ENCODE measurements at regions not wholly inside any gene's neighbourhood (a gene's known extent, or its start where the extent isn't known, plus 50 kb on each side); places are given as distances from the start of the nearest gene placed in this dataset.

DNA sequence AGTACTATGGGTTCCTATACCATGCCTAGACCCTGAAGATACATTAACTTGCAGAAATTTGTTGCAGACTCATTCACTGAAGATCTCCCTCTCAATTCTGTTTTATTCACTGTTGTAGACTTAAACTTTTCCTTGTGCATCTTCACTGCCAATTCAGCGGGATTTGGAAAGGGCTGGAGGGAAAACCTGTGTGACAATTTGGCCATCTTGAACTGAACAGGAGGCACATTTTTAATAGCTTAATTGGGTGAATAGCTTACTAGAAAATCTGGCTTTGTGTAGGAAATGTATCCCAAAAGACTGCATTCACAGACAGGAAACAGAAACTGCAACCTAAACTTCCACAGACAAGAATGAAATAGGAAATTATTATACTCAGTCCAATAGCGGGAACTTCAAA, 512.3 kb downstream of the XIRP2 start:
- no peak for DNase-seq (ENCODE audit: low read depth in 4 of 4, low spot score in 3 of 4)

DNA sequence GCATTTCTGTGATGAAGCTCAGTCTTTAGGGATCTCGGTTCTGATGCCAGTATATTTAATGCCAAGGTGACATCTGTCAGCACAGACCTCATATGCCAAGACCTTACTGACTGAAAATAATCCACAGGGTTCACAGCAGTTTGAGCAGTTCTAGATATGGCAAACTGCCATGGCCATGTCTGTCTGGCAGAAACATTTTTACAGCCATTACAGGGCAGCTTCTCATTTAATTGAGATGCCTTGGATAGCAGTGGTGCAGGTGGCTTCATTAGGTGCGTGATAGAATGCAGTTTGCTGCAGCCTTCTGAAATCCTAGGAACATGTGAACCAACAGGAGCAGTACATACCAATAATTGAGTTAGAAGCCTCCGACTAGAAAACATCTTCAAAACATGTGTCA, 510.6 kb downstream of the XIRP2 start:
- DNase-seq (ENCODE audit: low read depth in 4 of 4, low spot score in 3 of 4), result no peak

DNA sequence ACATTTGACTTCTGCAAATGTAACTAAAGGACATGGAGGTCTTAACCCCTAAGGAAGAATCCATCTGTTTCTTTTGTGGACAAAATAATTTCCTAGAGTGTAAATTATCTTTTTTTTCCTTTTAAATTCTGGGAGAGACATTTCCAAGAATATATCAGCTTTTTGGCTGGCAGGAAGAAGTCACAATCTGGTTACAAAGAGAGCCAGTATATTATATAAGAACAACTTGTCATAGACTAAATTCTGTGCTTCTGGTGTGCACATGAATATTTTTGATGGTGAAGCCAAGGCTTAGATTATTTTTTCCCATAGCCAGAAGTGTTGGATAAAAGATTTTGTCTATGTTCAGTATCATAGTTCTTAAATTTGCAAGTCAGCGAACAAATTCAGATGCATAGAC, 500.6 kb downstream of the XIRP2 start:
- DNase-seq (ENCODE audit: low read depth in 4 of 4, low spot score in 3 of 4), result no peak

DNA sequence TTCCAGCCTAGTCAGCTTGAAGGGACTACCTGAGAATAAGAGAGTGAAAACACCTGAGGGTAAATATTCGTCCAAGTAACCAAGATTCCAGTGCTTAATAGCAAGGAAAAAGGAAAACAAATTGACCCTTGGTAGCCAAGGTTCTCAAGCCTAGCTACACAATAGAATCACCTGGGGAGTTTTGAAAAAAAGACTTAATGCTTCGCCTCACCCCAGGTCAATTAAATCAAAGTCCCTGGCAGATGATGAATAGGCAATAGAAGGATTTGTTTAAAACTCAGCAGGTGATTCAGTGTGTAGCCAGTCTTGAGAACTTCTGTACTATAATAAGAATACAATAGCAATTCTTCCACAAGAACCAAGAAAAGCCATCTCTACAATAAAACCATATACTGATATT, 500.2 kb downstream of the XIRP2 start:
- DNase-seq (ENCODE audit: low read depth in 4 of 4, low spot score in 3 of 4), result no peak

DNA sequence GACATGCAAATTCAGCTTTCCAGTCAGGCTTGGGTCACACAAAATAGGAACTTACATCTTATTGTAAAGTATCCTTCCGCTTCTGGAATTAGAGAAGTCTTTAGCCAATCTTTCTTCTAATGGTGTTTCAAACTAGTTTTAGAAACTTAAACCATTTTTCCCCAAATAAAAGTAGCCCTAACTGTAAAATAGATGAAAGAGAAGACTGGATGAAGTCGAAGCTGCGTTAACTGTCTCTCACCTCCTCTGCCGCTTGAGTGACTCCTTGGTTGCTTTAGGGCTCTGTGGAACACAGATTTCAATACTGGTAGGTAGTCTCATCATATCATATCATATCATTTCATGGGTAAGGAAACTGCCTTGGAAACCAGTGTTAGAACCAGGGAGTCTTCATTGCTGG, 498.4 kb downstream of the XIRP2 start:
- no peak for DNase-seq (ENCODE audit: low read depth in 4 of 4, low spot score in 3 of 4)

DNA sequence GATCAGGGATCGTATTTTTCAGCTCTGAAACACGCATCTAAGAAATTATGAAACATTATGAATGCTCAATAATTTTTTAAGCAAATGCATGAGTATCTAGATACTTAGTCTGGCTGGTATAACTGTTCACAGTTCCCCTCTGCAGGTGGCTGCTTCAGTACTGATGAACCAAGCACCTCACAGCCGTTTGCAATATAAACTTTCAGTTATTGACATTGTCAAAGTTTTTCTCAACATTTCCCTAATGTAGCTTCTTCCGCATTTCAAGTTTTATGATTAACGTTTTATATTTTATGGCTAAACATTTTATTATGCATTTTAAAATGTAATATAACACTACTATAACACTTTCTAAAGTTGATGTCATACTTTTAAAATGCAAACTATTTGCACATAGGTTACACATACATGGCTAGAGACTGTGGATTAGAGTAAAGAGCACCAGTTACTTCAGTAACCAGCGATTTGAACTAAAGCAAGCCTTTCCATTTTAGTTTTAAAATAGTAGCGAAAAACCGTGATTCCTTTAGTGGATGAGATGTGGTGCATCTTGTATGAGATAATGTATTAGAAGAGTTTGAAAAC, 495.4 kb downstream of the XIRP2 start:
- DNase-seq (ENCODE audit: low read depth in 4 of 4, low spot score in 3 of 4), result no peak

DNA sequence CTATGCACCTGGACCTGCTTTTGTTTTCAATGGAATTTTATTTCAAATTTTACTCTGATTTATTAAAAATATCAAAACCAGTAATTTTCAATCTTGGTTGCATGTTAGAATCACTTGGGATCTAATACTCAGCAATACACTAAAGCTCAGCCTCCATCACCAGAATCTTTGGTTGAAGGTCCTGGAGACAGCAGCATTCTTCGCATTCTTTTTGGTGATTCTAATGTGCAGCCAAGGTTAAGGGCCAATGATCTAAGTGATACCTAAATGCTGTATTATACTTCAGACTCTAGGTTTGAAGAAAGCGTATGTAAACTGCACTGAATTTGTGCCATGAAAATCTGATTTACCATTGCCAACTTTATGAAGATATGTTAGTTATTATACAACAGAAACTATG, 493.1 kb downstream of the XIRP2 start:
- no peak for DNase-seq (ENCODE audit: low read depth in 4 of 4, low spot score in 3 of 4)

DNA sequence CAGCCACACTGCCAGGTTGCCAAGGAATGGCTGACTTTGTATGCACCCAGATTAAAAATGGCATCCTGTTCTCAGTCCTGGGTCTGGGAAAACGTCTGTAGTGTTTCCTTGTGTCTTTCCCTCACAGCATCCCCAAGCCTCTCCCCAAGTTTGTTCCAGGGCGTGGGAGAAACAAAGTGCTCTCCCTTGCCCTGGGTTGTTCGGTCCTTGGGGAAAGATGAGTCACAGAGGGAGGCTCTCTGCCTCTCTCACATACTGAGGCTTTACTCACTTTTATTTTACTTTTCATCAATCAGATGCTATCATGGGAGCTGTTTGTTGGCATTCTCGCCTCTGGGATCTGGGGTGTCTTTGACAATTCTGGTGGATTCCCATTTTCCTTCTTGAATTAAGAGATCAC, 492.3 kb downstream of the XIRP2 start:
- DNase-seq (ENCODE audit: low read depth in 4 of 4, low spot score in 3 of 4), result no peak

DNA sequence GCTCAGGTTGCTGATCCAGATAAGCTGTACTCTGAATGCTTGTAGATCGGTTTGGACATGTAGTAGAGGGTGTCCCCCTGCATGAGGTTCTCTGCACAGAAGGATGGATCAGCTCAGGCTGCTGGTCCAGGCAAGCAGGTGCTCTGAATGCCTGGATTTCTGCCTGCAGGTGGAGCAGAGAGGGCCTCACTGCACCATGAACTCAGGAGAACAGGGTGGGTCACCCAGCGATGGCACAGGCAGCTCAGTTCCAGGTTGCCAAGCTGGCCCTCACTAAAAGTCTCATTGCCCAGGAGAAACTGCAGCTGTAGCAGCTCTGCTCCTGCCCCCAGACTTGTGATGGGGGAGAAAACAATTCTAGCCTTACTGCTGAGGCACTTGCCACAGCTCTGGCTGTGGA, 491.8 kb downstream of the XIRP2 start:
- DNase-seq (ENCODE audit: low read depth in 4 of 4, low spot score in 3 of 4), result no peak

DNA sequence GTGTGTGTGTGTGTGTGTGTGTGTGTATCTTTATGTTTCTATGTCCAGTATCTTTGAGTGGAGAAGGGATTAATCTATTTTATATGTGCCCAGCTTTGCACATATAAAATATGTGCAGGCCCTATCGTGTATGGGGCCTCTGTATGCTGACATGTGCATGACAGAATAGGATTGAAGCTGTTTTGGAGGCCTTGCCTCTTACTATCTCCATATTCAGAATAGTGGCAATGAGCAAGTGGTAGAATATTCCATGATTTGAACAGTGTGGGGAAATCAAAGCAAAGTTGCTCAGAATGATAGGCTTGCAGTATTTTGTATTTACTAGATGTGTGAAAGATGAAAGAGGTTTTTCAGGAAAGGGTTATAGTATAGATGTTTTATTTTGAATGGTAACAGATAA, 480.8 kb downstream of the XIRP2 start:
- no peak for DNase-seq (ENCODE audit: low read depth in 4 of 4, low spot score in 3 of 4)

DNA sequence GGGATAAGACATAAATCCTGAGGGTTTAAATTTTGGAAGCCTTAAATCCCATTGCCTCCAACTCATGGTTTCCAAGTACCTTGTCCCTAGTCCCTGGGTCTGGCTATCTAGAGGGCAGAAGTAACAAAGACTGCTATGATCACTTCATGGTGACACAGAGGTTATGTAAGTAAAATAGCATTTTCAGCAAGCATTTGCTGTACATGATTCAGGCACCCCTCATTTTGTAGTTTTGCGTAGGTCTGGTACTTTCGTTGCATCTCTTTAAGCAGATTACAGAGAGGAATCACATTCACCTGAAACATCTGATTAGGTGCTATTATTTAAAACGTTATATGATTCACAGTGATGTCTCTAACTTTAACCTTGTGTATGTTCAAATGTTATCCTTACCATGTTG, 480.1 kb downstream of the XIRP2 start:
- no peak for DNase-seq (ENCODE audit: low read depth in 4 of 4, low spot score in 3 of 4)

DNA sequence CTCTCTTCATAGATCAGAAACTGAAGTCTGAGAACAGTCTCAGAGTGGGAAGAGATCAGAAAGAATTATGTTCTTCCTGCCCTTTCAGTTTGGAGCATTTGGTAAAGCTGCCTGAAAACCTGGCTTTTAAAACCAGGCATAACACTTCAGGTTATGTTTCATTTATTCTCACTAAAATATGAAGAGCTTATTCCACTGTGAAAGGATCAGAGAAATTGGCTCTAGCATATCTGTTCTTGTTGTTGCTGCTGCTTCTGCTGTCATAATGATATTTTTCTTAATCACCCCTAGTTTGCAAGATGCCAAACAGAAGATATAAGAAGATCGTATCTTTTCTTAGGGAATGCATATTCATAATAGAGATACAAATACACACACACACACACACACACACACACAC, 476.9 kb downstream of the XIRP2 start:
- no peak for DNase-seq (ENCODE audit: low read depth in 4 of 4, low spot score in 3 of 4)

DNA sequence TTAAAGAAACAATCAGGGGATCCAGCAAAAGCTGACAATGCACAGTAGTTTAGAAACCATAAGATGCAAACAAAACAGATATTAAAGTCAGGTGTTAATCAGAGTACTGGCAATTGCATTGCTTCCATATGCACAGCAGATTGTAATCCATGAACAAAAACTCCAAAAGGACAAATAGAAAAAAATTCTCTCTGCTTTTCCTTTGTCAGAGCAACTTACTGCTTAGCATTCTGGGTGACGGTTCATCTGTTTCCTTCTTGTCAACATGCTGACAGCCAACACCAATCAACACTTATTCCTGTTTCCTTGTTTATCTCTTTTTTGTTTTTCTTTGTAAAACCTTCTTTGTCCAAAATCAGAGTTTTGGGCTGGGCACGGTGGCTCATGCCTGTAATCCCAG, 473.1 kb downstream of the XIRP2 start:
- no peak for DNase-seq (ENCODE audit: low read depth in 4 of 4, low spot score in 3 of 4)

DNA sequence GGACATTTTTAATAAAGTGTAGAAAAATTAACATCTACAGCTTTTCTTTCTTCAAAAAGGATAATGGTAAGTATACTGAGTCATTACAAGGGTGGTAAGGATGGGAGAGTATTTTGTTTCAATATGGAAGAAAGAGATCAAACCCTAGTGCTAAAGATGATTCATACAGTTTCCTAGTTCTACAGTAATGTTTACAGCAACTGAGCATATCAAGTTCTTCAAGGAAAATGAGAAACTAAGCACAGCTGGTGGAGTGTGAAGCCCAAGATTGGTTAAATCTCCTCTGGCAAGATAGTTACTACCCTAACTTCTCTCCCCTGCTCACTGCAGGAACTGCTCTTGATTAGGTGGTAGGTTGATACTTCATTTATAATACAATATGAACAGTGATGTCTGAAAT, 467.5 kb downstream of the XIRP2 start:
- no peak for DNase-seq (ENCODE audit: low read depth in 4 of 4, low spot score in 3 of 4)

DNA sequence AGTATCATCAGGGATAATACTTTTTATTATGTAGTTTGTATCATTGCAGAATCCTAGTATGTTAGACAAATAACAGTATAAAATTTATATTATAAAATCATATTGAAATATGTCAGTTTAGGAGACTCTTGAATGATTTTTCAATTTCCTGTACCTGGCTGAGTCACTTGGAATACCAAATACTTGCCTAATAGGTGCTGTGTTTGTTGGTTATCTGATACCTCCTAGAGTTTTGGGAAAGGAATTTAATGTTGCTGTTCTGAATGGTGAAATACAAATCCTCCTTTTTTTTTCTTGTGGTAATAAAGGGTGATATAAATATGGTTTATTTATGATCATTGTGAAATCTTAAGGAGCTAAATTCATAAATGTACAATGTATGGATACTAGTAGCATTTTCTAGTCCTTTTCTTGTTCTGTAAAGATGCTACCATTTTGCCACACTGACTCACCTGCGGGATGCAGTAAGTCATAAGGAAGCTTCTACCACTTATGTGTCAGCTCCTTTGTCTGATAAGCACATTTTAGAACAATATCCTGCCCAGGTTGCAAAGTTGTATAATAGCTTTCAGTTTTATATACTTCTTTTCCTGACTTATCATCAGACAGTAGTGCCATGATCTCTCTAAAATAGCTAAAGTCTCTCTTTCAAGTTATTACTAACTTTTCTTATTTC, 465.5 kb downstream of the XIRP2 start:
- DNase-seq (ENCODE audit: low read depth in 4 of 4, low spot score in 3 of 4), result no peak

DNA sequence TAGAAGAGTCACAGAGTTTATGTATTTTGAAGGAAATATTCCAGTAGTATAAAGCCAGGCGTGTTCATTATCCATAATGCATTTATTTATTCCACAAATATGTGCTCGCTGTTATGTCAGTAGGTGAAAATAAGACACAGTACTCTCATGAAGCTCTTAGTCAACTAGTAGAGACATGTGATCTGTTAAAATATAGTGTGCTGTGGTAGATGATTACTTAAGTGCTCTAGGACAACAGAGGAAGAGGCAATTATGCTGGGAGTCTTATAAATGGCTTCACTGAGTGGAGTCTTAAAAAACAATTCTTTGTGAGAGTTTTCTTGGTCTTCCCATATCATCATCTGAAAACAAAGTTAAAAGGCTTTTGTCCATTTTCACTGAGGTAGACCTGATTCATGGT, 457.3 kb downstream of the XIRP2 start:
- no peak for DNase-seq (ENCODE audit: low read depth in 4 of 4, low spot score in 3 of 4)

DNA sequence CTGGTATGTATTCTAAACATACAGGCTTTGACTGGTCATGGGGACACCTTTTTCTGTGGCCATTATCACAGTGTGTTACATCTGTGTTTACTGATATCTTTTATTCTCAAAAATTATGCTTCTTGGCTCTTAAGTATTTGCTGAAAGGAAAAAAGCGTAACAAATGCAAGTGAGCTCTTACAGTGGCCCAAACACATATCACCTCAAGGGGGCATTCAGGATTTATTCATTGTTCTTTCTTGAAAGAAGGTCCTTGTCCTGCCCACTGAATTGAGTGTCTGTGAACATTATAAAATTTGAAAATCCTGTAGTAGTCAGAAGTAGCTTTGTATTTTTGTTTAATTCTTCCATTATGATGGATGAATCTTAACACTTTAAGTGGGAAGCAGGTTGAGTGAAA, 454.5 kb downstream of the XIRP2 start:
- no peak for DNase-seq (ENCODE audit: low read depth in 4 of 4, low spot score in 3 of 4)

DNA sequence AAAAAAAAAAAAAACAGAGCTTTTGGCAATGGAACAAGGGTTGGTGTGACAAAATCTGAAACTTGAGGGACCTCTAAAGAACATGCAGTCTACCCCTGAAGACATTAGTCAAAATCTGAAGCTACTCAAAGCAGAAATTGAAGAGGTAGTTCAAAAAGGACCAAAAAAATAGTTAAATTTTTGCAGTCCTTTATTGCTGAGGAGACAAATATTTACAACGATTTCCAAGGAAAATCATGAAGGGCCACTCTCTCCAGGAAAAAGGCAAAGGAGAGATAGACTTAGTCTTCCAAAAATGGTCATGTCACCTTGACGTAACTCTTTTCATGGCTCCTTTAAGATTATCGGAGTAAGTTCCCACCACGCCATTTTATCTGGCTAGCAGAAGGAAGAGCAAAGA, 452.0 kb downstream of the XIRP2 start:
- DNase-seq (ENCODE audit: low read depth in 4 of 4, low spot score in 3 of 4), result no peak

DNA sequence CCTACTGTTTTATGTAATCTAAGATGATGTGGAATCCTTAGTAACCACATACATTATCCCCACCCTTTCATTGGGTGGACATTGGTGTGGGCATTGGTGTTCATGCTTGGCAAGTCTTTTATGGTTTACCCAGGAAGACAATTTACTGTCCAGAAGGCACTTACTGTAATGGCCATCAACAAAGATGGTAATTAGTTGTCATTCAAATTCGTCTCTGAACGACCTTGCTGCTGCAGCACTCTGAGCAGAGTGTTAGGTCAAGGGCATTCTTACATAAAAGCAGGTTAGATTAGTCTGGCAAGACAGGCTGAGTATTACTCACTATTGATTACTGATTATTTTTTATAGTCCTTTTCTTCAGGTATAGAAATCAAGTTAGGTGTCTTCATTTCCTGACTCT, 447.9 kb downstream of the XIRP2 start:
- no peak for DNase-seq (ENCODE audit: low read depth in 4 of 4, low spot score in 3 of 4)

DNA sequence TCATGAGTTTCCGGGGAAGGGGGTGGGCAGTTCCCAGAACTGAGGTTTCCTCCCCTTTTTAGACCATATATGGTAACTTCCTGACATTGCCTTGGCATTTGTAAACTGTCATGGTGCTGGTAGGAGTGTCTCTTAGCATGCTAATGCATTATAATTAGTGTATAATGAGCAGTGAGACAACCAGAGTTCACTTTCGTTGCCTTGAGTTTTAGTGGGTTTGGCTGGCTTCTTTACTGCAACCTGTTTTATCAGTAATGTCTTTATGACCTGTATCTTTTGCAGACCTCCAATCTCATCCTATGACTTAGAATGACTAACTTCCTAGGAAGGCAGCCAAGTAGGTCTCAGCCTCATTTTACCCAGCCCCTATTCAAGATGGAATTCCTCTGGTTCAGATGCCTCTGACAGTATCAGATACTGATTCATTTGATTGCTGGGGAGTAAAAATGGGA, 447.3 kb downstream of the XIRP2 start:
- DNase-seq (ENCODE audit: low read depth in 4 of 4, low spot score in 3 of 4), result no peak

DNA sequence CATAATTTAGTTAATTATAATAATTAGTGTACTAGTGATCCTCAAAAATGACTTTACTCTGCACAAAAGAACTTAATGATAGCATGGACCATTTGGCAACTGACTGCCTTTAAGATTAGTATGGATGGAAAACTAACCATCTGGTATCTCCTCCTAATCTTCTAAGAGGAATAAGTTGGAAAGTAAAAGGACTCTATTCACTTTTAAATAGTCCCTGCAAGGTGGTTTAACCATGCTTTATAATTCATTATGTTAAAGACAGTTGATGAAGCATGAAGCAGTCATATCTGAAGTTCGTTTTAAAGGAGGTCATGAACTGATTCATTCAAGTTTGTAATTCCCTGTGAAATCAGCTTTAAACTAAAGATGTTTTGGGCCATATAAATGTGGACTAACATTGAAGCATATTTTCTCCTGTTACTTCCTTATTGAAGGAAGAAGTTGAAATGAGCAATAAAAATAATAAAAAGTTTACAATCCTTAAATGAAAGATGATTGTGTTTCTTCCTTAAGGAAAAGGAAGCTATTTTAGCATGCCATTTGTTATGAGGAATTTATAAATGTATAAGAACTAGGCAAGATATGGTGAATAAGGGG, 446.0 kb downstream of the XIRP2 start:
- DNase-seq (ENCODE audit: low read depth in 4 of 4, low spot score in 3 of 4), result no peak

DNA sequence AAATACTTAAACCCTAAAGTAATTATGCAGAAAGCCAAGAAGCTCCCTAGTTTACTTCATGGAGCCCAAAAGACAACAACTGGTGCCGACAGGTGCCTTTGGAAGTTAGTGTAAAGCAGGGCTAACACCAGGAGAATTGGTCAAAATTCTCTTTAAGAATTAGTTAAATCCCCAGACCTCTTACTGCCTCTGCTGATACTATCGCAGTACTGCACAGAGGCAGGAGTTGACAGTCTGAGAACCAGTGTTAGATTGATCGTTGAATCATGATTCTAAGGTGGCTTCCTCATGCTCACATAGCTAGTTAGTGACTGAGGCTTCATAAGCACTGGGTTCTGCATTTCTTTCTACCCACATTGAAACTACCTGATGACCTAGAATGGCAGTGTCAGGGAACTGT, 445.0 kb downstream of the XIRP2 start:
- DNase-seq (ENCODE audit: low read depth in 4 of 4, low spot score in 3 of 4), result no peak

DNA sequence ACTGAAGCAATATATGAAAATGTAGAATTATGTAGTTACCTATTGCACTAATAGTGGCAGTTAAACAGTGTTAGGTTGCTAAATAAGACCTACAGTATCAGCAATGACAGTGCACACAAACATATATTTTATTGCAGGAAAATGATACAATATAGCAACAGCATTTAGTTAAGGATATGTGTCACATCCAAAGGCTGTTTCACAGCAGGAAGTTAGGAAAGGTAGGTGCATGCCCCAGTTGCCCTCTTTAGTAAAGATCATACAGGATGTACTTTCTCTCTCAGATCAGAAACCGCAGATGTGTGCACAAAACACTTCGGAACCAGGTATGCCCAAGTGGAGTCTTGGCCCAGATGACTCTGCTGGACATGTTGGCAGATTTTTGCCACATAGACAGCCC, 444.1 kb downstream of the XIRP2 start:
- no peak for DNase-seq (ENCODE audit: low read depth in 4 of 4, low spot score in 3 of 4)
